Ascending aorta (tissue), 2 donors: ENCODE measurements at regions not wholly inside any gene's neighbourhood (a gene's known extent, or its start where the extent isn't known, plus 50 kb on each side); places are given as distances from the start of the nearest gene placed in this dataset.

Source experiments
- DNase-seq, 2 donors: peaks; one replicate each; pipeline ENCODE4 v3.0.0-alpha.2; 2019; ENCODE audit warnings: low spot score in 2 of 2
- H3K27ac ChIP-seq, 2 donors: fragments of 200-600 bp; sonication (generic); one replicate each; pipeline ENCODE4 v1.5.1; 2016 to 2017; ENCODE audit warnings: mild to moderate bottlenecking in 1 of 2
- H3K27me3 ChIP-seq: fragments of 200-600 bp; sonication (generic); one replicate; pipeline ENCODE4 v1.5.1; 2017
- H3K36me3 ChIP-seq, 2 donors: fragments of 200-600 bp; sonication (generic); one replicate each; pipeline ENCODE4 v1.5.1; 2016
- H3K4me1 ChIP-seq, 2 donors: fragments of 200-600 bp; sonication (generic); one replicate each; pipeline ENCODE4 v1.5.1; 2016 to 2017; ENCODE audit warnings: mild to moderate bottlenecking in 1 of 2
- H3K4me3 ChIP-seq, 2 donors: fragments of 200-600 bp; sonication (generic); one replicate each; pipeline ENCODE4 v1.5.1; 2016 to 2017; ENCODE audit warnings: mild to moderate bottlenecking in 1 of 2
- H3K9me3 ChIP-seq, 2 donors: fragments of 200-600 bp; sonication (generic); one replicate each; pipeline ENCODE4 v1.5.1; 2016
- intact Hi-C: fragments of 100-400 bp; cut with DNase I; formaldehyde crosslinking; loops from one replicate; pipeline ENCODE4 v1.15.1; 2023
- TF ChIP-seq, protein P1 (sequence below), 3 experiments: fragments of 200-600 bp in 2 of 3; fragments of 450-650 bp in 1 of 3; sonication (generic) in 2 of 3; IDR thresholded peaks; one replicate each; pipeline ENCODE4 v1.5.1; 2016 to 2019; ENCODE audit warnings: antibody characterized with exemption in 3 of 3, mild to moderate bottlenecking in 1 of 3, moderate library complexity in 1 of 3

DNA sequence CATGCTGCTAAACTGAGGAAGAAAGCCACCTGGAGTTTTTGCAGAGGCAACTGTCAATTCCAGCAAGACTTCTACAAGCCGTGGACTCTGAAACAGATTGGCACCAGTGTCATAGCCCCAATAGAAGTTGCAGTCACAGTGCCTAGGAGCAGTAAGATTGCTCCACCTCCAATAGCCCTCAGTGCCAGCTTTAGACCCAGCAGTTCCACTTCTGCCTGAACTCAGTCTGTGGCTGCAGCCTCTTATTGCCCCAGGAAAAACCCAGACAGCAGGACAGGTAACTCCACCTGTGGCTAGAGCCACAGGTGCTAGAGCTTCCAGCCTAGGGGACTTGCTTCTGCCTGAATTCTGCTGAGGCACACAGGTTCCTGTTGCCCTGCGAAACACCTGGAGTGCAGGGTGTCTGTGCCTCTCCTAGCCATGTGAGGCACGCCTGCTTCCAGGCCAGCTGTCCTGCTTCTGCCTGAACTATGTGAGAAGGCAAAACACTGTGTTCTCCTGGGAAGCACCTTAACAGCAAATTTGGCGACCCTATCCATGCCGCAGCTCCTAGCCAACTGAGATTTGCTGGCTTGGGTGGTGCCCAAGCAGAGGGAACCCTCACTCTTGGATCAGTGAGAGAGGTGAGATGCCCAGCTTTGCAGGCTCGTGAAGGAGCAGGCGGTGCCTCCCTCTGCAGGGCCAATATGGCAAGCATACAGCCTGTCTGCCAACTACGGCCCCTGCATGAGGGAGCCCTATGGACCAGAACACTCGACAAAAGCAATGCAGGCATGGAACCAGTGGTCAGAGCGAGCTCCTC, 607.6 kb downstream of the PCDH17 start:
- Histone ChIP-seq H3K4me3 (no peak overlapping the region), H3K27ac (no peak overlapping the region), H3K4me1 (no peaks in the 10 kb centered on the region), H3K9me3 (no peaks in the 10 kb centered on the region), H3K27me3 (no peaks in the 10 kb centered on the region), H3K36me3 (no peaks in the 10 kb centered on the region)
- DNase-seq: no peak
- TF ChIP-seq, protein P1, sequence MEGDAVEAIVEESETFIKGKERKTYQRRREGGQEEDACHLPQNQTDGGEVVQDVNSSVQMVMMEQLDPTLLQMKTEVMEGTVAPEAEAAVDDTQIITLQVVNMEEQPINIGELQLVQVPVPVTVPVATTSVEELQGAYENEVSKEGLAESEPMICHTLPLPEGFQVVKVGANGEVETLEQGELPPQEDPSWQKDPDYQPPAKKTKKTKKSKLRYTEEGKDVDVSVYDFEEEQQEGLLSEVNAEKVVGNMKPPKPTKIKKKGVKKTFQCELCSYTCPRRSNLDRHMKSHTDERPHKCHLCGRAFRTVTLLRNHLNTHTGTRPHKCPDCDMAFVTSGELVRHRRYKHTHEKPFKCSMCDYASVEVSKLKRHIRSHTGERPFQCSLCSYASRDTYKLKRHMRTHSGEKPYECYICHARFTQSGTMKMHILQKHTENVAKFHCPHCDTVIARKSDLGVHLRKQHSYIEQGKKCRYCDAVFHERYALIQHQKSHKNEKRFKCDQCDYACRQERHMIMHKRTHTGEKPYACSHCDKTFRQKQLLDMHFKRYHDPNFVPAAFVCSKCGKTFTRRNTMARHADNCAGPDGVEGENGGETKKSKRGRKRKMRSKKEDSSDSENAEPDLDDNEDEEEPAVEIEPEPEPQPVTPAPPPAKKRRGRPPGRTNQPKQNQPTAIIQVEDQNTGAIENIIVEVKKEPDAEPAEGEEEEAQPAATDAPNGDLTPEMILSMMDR (IDR thresholded peaks at IDR 0.05): no peak
- intact Hi-C loops: no loop called here

DNA sequence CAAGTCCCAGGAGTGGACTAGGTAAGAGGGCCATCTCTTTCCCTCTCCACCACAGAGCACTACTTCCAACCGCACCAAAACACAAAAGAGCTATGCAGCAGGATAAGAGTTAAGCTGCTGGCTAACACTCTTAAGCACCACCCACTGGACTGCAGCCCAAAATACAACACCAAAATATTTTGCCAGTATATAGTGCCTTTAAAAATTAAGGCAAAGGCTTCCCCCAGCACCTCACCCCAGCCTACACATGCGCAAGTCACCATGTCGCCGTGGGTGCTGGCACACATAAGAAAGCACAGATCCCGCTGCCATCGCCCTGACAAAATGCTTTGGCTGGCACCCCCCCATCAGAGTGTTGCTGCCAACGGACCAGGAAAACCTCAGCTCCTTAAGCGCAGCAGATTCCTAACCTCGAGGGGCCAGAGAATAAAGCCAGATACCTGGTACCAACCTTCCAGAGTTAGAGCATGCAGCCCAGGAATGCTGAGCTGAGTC, 608.3 kb downstream of the PCDH17 start:
- no peaks in the 10 kb centered on the region for H3K9me3 ChIP-seq
- intact Hi-C loops: no loop called here
- TF ChIP-seq, protein P1 (IDR thresholded peaks at IDR 0.05): no peak
- no peak for DNase-seq
- H3K27ac ChIP-seq: no peak overlapping the region
- no peaks in the 10 kb centered on the region for H3K4me1 ChIP-seq
- no peak overlapping the region for H3K4me3 ChIP-seq
- no peaks in the 10 kb centered on the region for H3K27me3 ChIP-seq
- H3K36me3 ChIP-seq: no peaks in the 10 kb centered on the region

DNA sequence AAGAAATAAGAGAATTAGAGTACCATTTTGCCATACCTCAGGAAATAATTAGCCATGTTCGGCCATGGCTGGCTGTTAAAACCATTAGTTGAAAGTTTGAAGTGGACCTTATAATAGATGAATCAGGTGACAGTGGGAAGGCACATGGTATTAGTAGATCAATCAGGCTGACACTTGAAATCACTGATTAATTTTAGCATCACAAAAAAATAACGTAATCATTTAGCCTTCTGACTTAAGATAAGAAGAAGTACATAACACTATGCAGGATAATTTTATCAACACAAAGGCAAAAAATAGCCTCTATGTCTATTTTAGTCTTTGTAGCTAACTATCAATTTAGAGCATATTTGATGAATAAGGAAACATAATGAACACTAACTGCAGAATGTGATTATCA, 615.5 kb downstream of the PCDH17 start:
- Histone ChIP-seq H3K4me3 (no peak overlapping the region), H3K4me1 (no peaks in the 10 kb centered on the region), H3K27ac (no peak overlapping the region), H3K36me3 (no peaks in the 10 kb centered on the region), H3K9me3 (no peaks in the 10 kb centered on the region), H3K27me3 (no peaks in the 10 kb centered on the region)
- no peak for DNase-seq
- intact Hi-C loops: no loop called here
- TF ChIP-seq, protein P1 (IDR thresholded peaks at IDR 0.05): no peak

DNA sequence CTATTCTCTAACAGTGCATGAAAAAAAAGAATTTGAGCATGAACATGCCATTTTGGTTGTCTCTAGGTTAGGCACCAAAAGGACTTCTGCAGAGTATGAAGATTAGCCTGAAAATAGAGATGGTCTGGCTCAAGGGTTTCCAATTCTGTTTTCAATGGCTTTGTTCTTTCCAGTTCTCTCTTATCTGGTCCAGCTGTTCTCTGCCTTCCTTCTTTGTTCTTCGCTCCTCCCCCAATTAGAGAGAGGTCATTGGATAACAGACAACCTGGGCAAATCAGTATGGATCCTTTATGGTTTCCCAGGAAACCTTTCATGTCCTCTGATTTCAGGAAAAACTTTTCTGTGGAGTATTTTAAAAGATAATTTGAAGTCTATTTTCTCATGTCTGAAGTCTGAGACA, 623.4 kb downstream of the PCDH17 start:
- TF ChIP-seq, protein P1 (IDR thresholded peaks at IDR 0.05): no peak
- no peaks in the 10 kb centered on the region for H3K36me3 ChIP-seq
- intact Hi-C loops: no loop called here
- no peak for DNase-seq
- no peak overlapping the region for H3K4me3 ChIP-seq
- H3K9me3 ChIP-seq: no peaks in the 10 kb centered on the region
- no peaks in the 10 kb centered on the region for H3K27me3 ChIP-seq
- no peak overlapping the region for H3K27ac ChIP-seq
- no peaks in the 10 kb centered on the region for H3K4me1 ChIP-seq

DNA sequence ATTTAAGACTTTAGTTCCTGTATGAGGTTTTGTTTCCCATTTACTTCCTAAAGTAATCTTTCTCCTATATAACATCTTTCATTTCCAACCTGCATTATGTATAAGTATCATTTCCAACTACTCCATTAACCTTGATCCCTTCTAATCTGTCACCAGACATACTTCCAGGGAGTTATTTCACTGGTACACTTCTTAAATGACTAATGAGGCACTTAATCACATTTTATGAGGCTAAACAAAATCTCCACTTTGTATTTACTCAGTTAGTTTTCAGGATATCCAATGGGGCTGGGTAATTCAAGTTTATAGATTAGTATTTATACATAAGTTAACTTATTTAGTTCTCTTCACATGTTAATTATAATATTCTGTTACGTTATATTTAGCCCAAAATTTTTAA, 634.7 kb downstream of the PCDH17 start:
- Histone ChIP-seq H3K27me3 (no peaks in the 10 kb centered on the region), H3K4me1 (no peaks in the 10 kb centered on the region), H3K36me3 (no peaks in the 10 kb centered on the region), H3K27ac (no peak overlapping the region), H3K4me3 (no peak overlapping the region), H3K9me3 (no peaks in the 10 kb centered on the region)
- no peak for DNase-seq
- TF ChIP-seq, protein P1 (IDR thresholded peaks at IDR 0.05): no peak
- intact Hi-C loops: no loop called here
